GM18858 (cell line): ENCODE measurements at regions not wholly inside any gene's neighbourhood (a gene's known extent, or its start where the extent isn't known, plus 50 kb on each side); places are given as distances from the start of the nearest gene placed in this dataset.
"Not testable (repeated sequence)": the region's sequence is repeated elsewhere in the genome, so short reads cannot be mapped to it uniquely, and the experiment has no call there.

Source experiments
- ATAC-seq: cut with Tn5 transposase; IDR thresholded peaks from one replicate; pipeline ENCODE4 v1.9.1; 2021; ENCODE audit not compliant: unreplicated experiment

- not testable (repeated sequence) for ATAC-seq
These were observed 94.4 kb downstream of the LSM3 start for GRCh38 chr3:14272959-14273560.

GRCh38 chr3:14273901-14274611 is 95.4 kb downstream of the LSM3 start:
- no peak for ATAC-seq

GRCh38 chr3:14274612-14274936 is 96.0 kb downstream of the LSM3 start:
- no peak for ATAC-seq

GRCh38 chr3:14274999-14275961 is 96.7 kb downstream of the LSM3 start:
- no peak for ATAC-seq

- ATAC-seq: no peak
These were observed 97.6 kb downstream of the LSM3 start for GRCh38 chr3:14275962-14276909.

GRCh38 chr3:14277557-14277956 is 98.9 kb downstream of the LSM3 start:
- no peak for ATAC-seq

GRCh38 chr3:14278265-14278798 is 99.7 kb downstream of the LSM3 start:
- no peak for ATAC-seq

GRCh38 chr3:14278799-14279625 is 100.4 kb downstream of the LSM3 start:
- ATAC-seq: no peak

GRCh38 chr3:14279626-14280061 is 101.0 kb downstream of the LSM3 start:
- ATAC-seq: no peak

- no peak for ATAC-seq
These were observed 101.7 kb downstream of the LSM3 start for GRCh38 chr3:14280326-14280725.

- no peak for ATAC-seq
These were observed 102.4 kb downstream of the LSM3 start for GRCh38 chr3:14281053-14281452.

GRCh38 chr3:14282001-14282705 is 103.5 kb downstream of the LSM3 start:
- ATAC-seq: no peak

- ATAC-seq: no peak
These were observed 104.1 kb downstream of the LSM3 start for GRCh38 chr3:14282706-14283075.

- no peak for ATAC-seq
These were observed 104.6 kb downstream of the LSM3 start for GRCh38 chr3:14283092-14283812.

GRCh38 chr3:14283813-14284438 is 105.3 kb downstream of the LSM3 start:
- ATAC-seq: no peak

GRCh38 chr3:14284694-14285547 is 106.3 kb downstream of the LSM3 start:
- ATAC-seq: no peak

GRCh38 chr3:14285548-14285925 is 106.9 kb downstream of the LSM3 start:
- ATAC-seq: no peak
